HG02759 (cell line): ENCODE measurements at regions not wholly inside any gene's neighbourhood (a gene's known extent, or its start where the extent isn't known, plus 50 kb on each side); places are given as distances from the start of the nearest gene placed in this dataset.

Source experiments
- ATAC-seq: cut with Tn5 transposase; IDR thresholded peaks from one replicate; pipeline ENCODE4 v1.9.1; 2021; ENCODE audit warnings: mild to moderate bottlenecking, moderate library complexity; ENCODE audit not compliant: unreplicated experiment

DNA sequence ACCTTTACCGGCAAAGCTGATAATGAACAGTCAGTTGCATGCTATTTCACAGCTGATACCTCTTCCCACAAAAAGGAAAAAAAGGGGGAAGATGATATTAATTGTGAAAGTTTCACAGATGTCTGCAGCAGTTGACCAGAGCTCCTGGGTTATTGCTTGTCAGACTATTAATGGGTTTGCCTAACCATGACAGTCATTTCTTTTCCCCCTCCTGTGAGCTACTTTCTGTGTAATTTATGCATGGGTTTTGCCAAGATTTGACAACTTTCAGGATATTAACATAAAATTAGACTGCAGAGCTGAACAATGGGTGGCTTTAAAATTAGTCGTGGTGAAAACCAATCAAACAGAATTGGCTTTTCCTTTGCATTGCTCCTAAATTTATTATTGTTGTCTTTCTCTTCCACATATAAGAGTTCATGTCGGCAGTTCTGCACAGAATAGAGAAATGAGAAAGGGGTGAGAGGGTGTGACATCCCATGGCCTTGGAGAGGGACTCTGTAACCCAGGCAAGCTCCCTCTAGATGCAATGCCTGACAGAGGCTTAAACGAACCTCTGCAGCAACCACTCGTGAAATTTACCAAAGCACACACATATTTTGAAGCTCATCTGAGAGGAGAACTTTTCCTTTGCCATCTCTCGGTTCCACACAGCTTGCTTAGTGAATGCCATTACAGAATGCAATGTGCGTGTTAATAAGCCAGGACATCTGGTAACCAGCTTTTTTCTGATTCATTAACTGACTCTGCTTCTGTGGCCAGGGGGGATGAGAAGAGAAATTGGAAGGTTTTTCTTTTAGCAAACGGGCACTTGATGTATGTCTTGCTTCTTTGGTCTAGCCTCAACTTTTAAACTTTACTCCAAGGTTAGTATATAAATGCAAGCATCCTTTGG, 82.2 kb upstream of the ITGA4 start:
- peak; percentile 87 for ATAC-seq

DNA sequence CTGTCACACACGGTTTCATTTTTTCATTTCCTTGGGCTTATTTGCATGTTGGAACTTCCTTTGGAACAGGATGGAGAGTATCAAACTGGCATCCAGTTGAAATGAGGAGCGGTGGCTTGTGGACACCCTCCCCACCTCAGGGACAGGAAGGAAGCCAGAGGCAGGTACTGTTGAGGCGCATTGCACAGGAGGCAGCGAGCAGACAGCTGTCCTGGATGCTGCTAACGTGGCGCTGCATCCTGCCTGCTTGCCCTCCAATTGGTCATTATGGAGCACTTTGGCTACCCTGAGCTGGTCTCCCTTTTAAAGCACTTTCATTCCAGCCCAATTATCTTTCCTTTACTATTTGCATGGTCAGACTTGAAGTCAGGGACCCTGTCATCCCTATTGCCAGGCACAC, 80.7 kb upstream of the ITGA4 start:
- no peak for ATAC-seq

- ATAC-seq: no peak
Observed at GRCh38 chr2:181376999-181377398, 80.2 kb upstream of the ITGA4 start.

- no peak for ATAC-seq
Observed at GRCh38 chr2:181378491-181378890, 78.7 kb upstream of the ITGA4 start.

GRCh38 chr2:181380581-181380980, 76.6 kb upstream of the ITGA4 start:
- no peak for ATAC-seq

GRCh38 chr2:181384923-181385322, 72.3 kb upstream of the ITGA4 start:
- no peak for ATAC-seq

GRCh38 chr2:181389524-181389923, 67.7 kb upstream of the ITGA4 start:
- no peak for ATAC-seq

DNA sequence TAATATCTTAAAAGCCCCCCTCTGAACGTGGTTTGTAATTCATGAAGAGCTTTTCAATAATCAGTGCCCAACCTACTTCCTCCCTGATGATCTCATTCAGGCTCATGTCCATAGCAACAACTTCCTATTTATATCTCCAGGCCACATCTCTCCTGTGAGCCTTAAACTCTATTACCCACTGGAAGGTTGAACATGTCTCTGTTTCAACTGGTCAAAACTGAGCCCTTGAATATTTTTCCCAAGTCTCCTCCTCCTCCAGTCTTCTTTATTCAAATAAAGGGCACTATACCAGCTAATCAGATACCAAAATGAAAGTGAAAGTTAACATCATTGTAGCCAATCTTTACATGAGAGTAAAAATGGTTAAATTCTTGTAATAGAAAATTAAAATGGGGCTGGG, 63.7 kb upstream of the ITGA4 start:
- ATAC-seq: peak; percentile 67

GRCh38 chr2:181394741-181395437, 62.3 kb upstream of the ITGA4 start:
- ATAC-seq: no peak

GRCh38 chr2:181395851-181396250, 61.3 kb upstream of the ITGA4 start:
- no peak for ATAC-seq

DNA sequence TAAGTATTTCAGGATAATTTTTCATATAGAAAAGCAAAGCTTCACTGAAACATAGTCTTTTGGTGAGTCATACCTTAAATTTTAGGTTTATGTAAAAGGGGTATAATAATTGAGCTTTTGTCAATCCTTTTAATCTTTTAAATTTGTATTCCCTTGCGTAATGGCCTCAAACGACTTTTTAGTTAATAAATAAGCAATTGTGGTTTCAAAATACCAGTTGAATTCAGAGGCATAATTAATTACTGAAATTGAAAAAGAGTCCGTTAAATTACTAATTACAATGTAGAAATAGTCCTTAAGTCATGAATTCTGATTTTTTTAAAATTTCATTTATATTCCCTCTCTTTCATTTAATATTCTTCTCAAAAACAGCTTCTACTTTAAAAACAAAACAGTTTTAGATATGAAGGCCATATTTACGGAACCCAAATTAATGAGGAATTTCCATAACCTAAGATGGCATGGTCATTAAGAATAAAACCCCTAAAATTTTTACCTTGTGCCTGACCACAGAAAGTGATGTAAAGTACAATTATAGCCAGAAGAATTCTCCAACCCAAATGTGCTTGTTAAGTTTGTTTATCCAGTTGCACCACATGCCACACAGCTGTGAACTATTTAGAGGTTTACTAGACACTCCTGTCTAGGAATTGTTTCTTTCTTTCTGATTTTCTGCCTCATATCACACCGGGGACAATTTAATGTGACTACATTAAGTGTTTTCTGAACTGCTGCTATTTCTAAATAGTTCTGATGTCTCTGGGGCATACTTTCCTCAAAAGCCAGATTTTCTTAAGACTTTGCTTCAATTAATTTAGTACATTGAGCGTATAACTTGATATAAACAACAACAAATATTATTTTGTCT, 60.7 kb upstream of the ITGA4 start:
- no peak for ATAC-seq

- ATAC-seq: no peak
Observed at GRCh38 chr2:181397331-181397730, 59.9 kb upstream of the ITGA4 start.

GRCh38 chr2:181398000-181398399, 59.2 kb upstream of the ITGA4 start:
- no peak for ATAC-seq

GRCh38 chr2:181399027-181399426, 58.2 kb upstream of the ITGA4 start:
- ATAC-seq: no peak

- peak; percentile 42 for ATAC-seq
Observed at GRCh38 chr2:181404472-181404871, 52.7 kb upstream of the ITGA4 start.

- no peak for ATAC-seq
Observed at GRCh38 chr2:181407171-181407570, 50.0 kb upstream of the ITGA4 start.
